GM23338 (cell line): ENCODE measurements at regions not wholly inside any gene's neighbourhood (a gene's known extent, or its start where the extent isn't known, plus 50 kb on each side); places are given as distances from the start of the nearest gene placed in this dataset.

Source experiments
- EZH2 ChIP-seq: fragments of 200-600 bp; sonication (generic); IDR thresholded peaks from one replicate; pipeline ENCODE4 v1.8.0; 2017; ENCODE audit warnings: antibody characterized with exemption, mild to moderate bottlenecking, low read depth; ENCODE audit not compliant: unreplicated experiment
- POLR2AphosphoS5 ChIP-seq: IDR thresholded peaks from 2 replicates; pipeline ENCODE4 v1.6.1; 2016; ENCODE audit warnings: antibody characterized with exemption, low read depth

- TF ChIP-seq EZH2 (no peak), POLR2AphosphoS5 (no peak)
These were observed 1296.3 kb upstream of the CADM2 start for GRCh38 chr3:83662381-83662960.
